OCI-M1 (cell line): ENCODE measurements at regions not wholly inside any gene's neighbourhood (a gene's known extent, or its start where the extent isn't known, plus 50 kb on each side); places are given as distances from the start of the nearest gene placed in this dataset.
"Not testable (repeated sequence)": the region's sequence is repeated elsewhere in the genome, so short reads cannot be mapped to it uniquely, and the experiment has no call there.

Experiments used
- DNase-seq: peaks from one replicate; lab custom pipeline; 2025; lab: John Stamatoyannopoulos, UW

DNA sequence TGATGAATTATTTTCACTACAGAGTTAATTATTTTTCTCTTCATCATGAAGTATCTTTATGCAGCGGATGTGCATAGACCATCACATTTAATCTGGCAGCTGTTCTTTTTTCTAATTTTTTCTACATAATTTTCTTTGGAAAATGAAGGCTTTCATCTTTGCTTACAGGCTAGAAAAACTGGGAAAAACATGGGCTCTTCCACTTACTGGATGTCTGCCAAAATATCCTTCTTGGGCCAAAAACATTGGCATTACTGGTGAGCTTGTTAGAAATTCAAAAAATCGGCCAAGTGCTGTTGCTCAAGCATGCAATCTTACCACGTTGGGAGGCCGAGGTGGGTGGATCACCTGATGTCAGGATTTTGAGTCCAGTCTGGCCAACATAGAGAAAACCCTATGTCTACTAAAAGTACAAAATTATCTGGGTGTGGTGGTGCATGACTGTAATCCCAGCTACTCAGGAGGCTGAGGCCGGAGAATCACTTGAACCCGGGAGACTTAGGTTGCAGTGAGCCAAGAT is 176.8 kb downstream of the ZNF737 start:
- DNase-seq, result no peak

DNA sequence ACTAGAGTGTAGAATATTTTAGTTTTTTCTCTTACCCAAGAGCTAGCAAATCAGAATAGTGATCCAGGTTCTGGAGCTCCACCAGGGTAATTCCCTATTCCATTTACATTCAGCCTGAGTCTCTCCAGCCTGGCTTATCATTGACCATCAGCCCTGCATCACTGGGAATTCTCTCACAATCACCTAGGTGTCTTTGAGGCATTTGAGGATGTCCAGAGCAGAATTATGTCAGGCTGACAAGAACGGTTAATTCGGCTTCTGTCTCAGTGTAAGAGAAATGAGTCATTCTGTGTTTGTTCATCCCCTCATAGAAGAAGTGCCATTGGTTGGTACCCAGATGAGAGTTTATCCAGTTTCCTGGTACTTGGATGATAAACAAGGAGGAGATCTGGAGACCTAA is 180.5 kb downstream of the ZNF737 start:
- DNase-seq, result no peak

DNA sequence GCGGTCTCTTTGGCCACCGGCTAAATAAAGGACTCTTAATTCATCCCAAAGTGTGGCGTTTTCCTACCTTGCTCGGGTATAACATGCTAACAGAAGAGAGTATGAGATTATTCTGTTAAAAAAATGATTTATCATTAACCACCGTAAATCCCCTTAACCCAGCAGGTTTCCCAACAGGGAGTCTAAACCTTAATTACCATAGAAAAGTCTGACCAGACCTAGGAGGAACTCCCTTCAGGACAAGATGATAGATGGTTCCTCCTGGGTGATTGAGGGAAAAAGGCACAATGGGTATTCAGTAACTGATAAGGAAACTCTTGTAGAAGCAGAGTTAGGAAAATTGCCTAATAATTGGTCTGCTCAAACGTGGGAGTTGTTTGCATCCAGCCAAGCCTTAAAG is 193.7 kb downstream of the ZNF737 start:
- peak; percentile 30 for DNase-seq

DNA sequence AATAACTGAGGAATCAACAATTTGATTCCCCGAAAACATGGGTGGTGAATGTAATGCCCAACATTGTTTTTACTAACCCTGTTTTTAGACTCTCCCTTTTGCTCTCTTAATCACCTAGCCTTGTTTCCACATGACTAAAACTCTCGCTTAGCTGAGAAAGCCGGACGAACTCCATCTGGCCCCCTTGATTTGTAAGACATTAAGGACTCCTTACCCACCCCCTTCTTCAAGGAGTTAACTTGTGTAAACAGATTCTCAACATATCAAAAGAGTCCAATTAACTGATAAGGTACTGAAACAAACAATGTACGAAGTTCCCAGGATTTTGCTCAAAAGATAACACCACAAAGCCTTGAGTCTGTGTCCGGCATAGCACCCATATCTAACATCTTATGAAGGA is 194.3 kb downstream of the ZNF737 start:
- DNase-seq, result not testable (repeated sequence)

DNA sequence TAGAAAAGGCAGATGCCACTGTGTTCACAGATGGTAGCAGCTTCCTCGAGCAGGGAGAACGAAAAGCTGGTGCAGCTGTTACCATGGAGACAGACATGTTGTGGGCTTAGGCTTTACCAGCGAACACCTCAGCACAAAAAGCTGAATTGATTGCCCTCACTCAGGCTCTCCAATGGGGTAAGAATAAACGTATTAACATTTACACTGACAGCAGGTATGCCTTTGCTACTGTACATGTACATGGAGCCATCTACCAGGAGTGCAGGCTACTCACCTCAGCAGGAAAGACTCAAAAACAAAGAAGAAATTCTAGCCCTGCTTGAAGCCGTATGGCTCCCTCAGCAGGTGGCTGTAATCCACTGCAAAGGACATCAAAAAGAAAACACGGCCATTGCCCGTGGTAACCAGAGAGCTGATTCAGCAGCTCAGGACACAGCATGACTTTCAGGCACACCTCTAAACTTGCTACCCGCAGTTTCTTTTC is 197.7 kb downstream of the ZNF737 start:
- DNase-seq, result no peak

DNA sequence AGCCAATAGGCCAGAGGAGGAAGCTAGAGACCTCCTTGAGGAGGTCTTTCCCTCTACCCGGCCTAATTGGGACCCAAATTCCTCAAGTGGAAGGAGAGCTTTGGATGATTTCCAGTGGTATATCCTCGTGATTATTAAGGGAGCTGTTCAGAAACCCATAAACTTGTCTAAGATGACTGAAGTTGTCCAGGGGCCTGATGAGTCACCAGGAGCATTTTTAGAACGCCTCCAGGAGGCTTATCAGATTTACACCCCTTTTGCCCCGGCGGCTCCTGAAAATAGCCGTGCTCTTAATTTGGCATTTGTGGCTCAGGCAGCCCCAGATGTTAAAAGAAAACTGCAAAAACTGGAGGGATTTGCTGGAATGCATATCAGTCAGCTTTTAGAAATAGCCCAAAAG is 198.1 kb downstream of the ZNF486 start:
- DNase-seq, result peak; percentile 36

DNA sequence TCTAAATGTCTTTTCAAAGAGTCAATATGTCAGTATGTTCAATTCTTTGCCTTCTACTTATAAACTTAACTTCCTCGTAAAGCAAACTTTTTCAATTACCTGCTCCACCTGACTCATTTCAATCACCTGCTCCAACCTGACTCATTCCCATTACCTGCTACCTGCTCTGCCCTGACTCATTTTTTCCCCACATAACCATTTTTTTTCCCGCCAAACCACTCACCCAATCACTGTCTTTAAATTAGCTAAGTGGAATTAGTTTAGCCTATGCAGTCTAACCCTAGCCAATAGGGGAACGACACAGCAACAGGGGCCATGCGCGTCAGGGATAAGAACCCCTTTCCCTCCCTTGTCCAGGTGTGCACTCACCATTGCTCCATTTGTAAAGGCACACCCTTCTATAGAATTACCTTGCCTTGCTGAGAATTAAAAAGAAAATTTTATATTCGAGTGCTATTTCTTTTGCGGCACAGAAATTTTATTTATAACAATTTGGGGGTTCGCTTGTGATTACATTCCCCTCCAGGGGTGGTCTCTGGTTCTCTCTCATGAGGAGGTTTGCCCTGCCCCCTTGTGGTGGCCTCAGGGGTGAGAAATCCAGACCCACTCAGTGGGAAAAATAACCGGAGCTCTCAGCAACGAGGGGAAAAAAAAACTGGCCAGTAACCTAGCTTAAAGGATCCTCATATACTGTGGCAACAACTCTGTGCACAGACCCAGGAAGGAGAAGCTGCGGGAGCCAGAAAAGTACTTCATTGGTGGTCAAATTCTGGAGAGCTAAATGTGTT is 193.1 kb downstream of the ZNF486 start:
- peak; percentile 3 for DNase-seq

DNA sequence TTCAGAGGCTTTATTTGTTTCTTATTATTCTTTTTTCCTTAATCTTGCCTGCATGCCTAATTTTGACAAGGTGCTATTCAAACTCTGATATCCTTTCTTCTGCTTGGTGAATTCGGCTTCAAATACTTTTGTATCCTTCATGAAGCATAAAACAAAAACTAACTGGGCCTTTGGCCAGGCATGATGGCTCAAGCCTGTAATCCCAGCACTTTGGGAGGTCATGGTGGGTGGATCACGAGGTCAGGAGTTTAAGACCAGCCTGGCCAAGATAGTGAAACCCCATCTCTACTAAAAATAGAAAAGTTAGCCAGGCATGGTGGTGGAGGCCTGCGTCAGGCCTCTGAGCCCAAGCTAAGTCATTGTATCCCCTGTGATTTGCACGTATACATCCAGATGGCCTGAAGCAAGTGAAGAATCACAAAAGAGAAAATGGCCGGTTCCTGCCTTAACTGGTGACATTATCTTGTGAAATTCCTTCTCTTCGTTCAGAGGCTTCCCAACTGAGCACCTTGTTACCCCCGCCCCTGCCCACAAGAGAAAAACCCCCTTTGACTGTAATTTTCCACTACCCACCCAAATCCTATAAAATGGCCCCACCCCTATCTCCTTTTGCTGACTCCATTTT is 191.9 kb downstream of the ZNF486 start:
- not testable (repeated sequence) for DNase-seq

DNA sequence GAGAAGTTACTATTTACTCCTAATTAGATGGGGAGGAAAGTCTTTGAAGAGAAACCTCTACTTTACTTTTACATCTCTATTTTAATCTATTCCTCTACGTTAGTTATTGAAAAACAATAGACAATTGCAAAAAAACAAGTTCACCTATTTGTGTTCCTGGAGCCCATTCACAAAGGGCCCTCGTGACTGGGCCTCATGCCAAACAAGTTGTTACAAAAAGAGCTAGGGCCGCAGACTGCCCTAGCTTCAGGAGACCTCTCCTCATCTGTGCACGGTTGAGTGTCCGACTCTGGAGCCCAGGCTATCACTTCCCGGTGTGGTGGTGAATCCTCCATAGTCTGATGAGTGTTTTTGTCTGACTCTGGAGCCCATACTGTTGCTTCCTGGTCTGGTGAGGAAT is 190.9 kb downstream of the ZNF486 start:
- no peak for DNase-seq

DNA sequence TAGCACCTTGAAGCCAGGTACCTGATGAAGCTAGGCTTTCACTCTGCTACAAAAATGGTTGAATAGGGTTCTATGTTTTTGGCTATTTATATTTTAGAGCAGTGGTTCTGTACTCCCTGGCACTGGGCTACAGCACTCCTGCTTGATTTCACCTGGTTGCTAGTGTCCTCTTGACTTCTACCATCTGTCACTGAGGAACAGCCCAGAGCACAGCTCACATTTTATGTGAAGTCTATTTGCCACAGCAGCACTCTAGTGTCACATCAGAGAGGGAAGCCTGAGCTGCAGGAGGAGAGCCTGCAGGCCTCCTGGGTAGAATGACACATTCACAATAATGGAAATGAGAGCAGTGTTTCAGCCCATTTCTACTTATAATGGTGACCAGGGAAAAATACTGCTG is 184.2 kb downstream of the ZNF486 start:
- no peak for DNase-seq

DNA sequence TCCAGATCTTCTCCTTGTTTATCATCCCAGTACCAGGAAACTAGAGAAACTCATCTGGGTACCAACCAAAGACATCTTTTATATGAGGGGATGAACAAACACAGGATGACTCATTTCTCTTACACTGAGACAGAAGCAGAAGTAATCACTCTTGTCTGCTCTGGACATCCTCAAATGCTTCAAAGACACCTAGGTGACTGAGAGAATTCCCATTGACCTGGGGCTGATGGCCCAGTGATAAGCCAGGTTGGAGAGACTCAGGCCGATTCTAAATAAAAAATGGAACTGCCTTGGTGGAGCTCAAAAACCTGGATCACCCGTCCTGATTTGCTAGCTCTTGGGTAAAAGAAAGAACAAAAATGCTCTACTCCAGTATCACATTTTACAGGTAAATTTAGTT is 182.2 kb downstream of the ZNF486 start:
- no peak for DNase-seq

DNA sequence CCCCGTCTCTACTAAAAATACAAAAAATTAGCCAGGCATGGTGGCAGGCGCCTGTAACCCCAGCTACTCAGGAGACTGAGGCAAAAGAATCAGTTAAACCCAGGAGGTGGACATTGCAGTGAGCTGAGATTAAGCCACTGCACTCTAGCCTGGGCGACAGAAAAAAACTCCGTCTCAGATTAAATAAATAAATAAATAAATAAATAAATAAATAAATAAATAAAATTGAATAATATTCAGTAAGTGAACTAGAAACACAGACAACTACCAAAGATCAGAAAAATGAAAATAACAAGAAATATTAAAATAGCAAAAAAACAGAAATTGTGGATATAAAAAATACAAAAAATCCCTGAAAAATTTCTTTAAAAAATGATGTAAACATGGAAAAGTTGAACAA is 172.4 kb downstream of the ZNF486 start:
- DNase-seq, result no peak

DNA sequence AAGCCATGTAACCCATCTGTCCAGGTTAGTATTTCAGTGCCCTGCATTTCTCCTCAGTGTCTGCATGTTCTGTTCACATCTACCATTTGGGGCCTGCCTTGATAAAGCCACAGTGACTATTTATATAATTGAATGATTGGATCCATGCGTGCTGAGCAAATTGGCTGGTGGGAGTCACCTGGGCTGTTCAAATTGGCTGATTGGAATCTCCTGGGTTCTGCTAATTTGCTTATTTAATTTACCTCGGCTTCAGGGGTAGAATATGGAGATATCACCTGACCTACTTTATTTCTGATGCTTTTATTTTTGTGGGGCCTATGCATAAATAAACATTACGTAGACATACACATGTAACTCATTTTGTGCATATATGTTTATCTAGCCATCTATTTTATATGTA is 167.7 kb downstream of the ZNF486 start:
- no peak for DNase-seq

DNA sequence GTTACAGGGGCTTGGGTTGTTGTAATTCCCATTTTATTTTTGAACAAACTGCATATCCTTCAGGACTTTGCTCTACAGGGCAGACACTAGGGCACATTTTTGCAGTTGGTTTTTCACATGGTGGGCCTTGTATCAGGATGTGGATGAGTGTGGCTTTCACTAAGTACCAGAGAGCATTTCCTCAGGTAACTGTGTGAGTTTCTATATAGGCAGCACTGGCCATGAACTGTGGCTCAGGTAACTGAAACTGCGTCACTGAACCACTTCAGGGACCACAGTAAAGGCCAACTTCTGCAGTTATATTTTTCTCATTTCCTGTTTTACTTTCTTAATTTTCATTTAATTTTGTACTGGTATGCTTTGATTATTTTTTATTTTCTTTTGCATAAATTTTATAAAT is 166.5 kb downstream of the ZNF486 start:
- DNase-seq, result no peak

DNA sequence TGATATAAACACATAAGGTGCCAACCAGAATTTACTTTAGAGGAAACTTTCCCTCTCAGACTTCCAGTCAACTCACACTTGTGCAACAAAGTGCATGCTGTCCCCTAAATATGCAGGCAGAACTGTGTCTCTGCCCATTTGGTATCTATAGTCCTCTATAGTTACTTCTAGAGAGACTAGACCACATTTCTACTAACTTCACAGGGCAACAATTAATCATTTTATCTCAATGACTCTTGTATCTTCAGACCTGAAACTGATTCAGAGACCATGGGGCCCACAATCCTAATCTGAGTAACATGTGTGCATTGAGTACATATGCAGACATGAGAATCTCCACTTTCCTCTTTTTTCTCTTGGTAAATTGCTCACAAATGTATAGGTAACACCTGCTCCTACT is 158.1 kb downstream of the ZNF486 start:
- no peak for DNase-seq

DNA sequence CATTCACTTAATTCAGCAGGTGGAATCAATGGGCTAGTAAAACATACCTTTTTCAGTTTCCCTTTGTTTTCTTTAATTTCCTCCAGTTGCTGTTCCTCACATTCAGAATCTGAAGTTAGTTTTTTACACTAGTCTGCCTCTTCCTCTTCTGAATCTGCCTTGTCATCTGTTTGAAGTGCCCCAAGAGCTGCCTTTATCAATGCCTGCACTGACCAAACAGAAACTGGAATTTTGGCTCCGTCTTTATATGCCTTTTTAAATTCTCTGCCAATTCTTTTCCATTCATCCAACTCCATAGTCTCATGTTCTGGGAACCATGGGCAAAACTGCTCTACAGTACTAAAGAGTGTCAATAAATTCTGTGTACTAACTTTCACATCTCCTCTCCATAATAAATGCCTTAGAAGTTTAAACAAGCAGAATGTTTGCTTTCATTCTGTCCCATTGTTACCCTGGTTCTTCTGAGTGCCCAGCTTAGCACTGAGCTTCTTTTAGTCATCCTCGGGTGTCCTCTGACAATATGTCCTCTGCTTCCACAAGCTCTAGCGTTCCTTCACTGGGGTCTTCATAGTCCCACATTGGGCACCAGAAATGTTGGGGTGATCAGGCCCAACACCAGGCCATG is 154.2 kb downstream of the ZNF486 start:
- DNase-seq, result peak; percentile 75

DNA sequence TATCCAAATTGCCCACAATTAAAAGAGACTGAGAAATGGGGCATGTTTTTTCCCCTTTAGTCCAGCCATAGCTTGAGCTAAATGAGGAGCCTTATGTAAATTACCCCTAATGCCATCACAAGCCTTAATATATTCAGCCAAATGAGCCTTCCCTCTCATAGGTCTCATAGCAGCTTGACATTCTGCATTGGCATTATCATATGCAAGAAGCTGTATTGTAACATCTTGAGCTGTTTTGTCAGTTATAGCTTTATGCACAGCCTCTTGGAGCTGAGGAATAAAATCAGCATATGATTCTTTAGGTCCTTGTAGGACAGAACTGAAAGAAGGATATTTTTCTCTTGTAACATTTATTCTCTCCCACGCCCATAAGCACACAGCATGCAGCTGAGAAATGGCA is 153.2 kb downstream of the ZNF486 start:
- DNase-seq, result no peak

DNA sequence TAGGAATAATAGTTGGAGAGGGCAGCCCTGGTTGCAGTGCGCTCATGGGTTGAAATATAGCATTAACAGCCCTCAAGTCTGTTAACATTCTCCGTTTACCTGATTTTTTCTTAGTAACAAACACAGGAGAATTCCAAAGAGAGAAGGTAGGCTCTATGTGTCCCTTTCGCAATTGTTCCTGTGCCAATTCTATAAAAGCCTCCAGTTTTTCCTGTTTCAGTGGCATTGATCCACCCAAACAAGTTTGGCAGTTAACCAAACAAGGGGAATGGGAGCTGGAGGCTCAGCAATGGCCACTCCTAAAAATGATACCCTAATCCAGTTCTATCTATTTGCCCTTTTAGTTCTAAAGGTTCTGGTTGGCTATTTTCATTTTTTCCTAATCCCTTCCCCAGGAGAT is 151.6 kb downstream of the ZNF486 start:
- no peak for DNase-seq

DNA sequence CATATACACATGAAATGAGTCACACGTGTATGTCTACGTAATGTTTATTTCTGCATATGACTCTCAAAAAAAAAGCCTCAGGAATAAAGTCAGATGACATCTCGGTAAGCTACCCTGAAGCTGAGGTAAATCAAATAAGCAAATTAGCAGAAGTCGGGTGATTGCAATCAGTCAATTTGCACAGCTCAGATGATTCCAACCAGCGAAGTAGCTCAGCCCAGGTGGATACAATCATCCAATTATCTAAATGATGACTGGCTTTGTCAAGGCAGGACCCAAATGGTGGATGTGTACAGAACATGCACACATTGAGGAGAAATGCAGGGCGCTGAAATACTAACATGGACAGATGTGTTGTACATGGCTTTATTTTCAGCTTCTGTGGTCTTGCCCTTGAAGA is 148.5 kb downstream of the ZNF486 start:
- DNase-seq, result no peak

DNA sequence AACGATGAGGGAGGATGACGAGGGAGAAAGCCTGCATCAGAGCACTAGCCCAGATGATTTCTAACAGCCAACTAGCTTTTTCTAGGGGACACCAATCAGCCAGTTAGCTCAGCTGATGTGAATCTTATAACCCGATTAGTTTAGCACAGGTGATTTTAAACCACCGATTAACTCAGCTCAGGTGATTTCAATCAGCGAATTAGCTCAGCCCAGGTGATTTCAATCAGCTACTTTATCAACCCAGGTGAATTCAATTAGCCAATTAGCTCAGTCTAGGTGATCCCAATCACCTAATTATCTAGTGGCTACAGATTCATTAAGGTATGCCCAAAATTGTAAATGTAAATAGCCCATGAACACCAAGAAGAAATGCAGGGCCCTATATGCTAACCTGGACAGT is 146.9 kb downstream of the ZNF486 start:
- no peak for DNase-seq

DNA sequence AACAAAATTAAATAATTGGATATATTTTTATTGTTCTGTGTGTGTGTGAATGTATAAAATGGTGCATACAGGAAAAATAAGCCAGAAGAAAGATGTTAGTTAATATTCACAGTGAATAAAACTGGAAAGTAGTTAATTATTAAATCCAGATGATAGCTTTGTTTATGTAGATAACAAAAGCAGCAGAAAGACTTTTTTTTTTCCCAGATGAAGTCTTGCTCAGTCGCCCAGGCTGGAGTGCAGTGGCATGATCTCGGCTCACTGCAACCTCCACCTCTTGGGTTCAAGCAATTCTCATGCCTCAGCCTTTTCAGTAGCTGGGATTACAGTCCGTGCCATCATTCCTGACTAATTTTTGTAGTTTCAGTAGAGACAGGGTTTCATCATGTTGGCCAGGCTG is 140.1 kb downstream of the ZNF486 start:
- no peak for DNase-seq

DNA sequence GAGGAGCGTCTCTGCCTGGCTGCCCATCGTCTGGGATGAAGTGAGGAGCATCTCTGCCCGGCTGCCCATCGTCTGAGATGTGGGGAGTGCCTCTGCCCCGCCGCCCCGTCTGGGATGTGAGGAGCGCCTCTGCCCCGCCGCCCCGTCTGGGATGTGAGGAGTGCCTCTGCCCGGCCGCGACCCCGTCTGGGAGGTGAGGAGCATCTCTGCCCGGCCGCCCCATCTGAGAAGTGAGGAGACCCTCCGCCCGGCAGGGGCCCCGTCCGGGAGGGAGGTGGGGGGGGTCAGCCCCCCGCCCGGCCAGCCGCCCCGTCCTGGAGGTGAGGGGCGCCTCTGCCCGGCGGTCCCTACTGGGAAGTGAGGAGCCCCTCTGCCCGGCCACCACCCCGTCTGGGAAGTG is 129.3 kb downstream of the ZNF486 start:
- DNase-seq, result not testable (repeated sequence)

DNA sequence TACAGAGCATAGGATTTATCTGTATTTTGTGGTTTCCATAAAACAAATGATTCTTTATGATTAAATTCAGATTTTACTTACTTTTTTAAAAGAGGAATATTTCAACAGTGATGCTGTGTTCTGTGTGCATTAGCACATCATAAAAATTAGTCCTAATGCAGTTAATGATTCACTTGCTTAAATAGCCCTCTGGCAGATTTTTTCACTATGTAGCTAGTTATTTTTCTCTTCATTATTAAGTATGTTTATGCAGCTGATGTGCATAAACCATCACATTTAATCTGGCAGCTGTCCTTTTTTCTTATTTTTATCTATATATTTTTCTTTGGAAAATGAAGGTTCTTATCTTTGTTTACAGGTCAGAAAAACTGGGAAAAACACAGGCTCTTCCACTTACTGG is 127.2 kb downstream of the ZNF486 start:
- DNase-seq, result no peak
